GM21423 (cell line): ENCODE measurements at regions not wholly inside any gene's neighbourhood (a gene's known extent, or its start where the extent isn't known, plus 50 kb on each side); places are given as distances from the start of the nearest gene placed in this dataset.

ENCODE experiments used
- ATAC-seq: cut with Tn5 transposase; IDR thresholded peaks from one replicate; pipeline ENCODE4 v1.9.1; 2021; ENCODE audit warnings: mild to moderate bottlenecking, moderate library complexity; ENCODE audit not compliant: unreplicated experiment

GRCh38 chr1:221940631-221941030 is 198.7 kb upstream of the DUSP10 start:
- no peak for ATAC-seq

GRCh38 chr1:221939607-221940006 is 197.7 kb upstream of the DUSP10 start:
- peak; percentile 80 for ATAC-seq

- ATAC-seq = peak; percentile 35
These were observed 195.5 kb upstream of the DUSP10 start for GRCh38 chr1:221937155-221937953.

GRCh38 chr1:221933814-221934213 is 191.9 kb upstream of the DUSP10 start:
- ATAC-seq = no peak

- no peak for ATAC-seq
These were observed 184.6 kb upstream of the DUSP10 start for GRCh38 chr1:221926441-221926840.

GRCh38 chr1:221925947-221926346 is 184.1 kb upstream of the DUSP10 start:
- no peak for ATAC-seq

- ATAC-seq = no peak
These were observed 182.2 kb upstream of the DUSP10 start for GRCh38 chr1:221923929-221924598.

GRCh38 chr1:221921936-221922335 is 180.0 kb upstream of the DUSP10 start:
- no peak for ATAC-seq

GRCh38 chr1:221919743-221920142 is 177.9 kb upstream of the DUSP10 start:
- ATAC-seq = no peak

- no peak for ATAC-seq
These were observed 177.5 kb upstream of the DUSP10 start for GRCh38 chr1:221919341-221919740.

GRCh38 chr1:221916176-221916575 is 174.3 kb upstream of the DUSP10 start:
- no peak for ATAC-seq

- no peak for ATAC-seq
These were observed 173.9 kb upstream of the DUSP10 start for GRCh38 chr1:221915764-221916163.

- ATAC-seq = no peak
These were observed 171.5 kb upstream of the DUSP10 start for GRCh38 chr1:221913351-221913892.

GRCh38 chr1:221912230-221912629 is 170.3 kb upstream of the DUSP10 start:
- ATAC-seq = no peak

- ATAC-seq = peak; percentile 74
These were observed 169.8 kb upstream of the DUSP10 start for GRCh38 chr1:221911714-221912113.

GRCh38 chr1:221910222-221910621 is 168.3 kb upstream of the DUSP10 start:
- ATAC-seq = no peak

GRCh38 chr1:221908573-221908972 is 166.7 kb upstream of the DUSP10 start:
- no peak for ATAC-seq

- no peak for ATAC-seq
These were observed 165.5 kb upstream of the DUSP10 start for GRCh38 chr1:221907166-221907932.

GRCh38 chr1:221905802-221906201 is 163.9 kb upstream of the DUSP10 start:
- ATAC-seq = no peak

- no peak for ATAC-seq
These were observed 162.4 kb upstream of the DUSP10 start for GRCh38 chr1:221904319-221904718.

- no peak for ATAC-seq
These were observed 161.7 kb upstream of the DUSP10 start for GRCh38 chr1:221903594-221903993.
